HG02884 (cell line): ENCODE measurements at regions not wholly inside any gene's neighbourhood (a gene's known extent, or its start where the extent isn't known, plus 50 kb on each side); places are given as distances from the start of the nearest gene placed in this dataset.
"Not testable (repeated sequence)": the region's sequence is repeated elsewhere in the genome, so short reads cannot be mapped to it uniquely, and the experiment has no call there.

Experiments
- ATAC-seq: cut with Tn5 transposase; IDR thresholded peaks from one replicate; pipeline ENCODE4 v1.9.1; 2021; ENCODE audit warnings: mild to moderate bottlenecking, moderate library complexity; ENCODE audit not compliant: unreplicated experiment

DNA sequence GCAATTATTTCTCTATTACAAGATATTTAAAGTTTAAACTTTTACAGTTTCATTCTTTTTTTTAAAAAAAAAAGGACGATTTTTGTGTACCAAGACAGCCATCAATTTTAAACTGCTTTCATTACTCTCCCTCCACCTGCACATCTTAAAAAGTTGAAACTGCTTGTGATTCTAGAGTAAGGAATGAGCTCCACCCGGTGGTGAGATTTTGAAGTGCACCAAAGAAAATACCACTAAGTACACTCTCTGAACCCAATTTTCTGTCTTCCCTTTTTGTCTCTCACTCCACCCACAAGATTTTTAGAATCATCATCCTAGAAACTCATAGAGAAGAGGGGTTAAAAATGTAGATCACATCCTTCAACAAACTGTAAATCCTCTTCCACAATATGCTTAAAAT lies 91.3 kb upstream of the WDR44 start:
- ATAC-seq, result no peak

- no peak for ATAC-seq
Measured at GRCh38 chrX:118255921-118256320, 90.0 kb upstream of the WDR44 start.

DNA sequence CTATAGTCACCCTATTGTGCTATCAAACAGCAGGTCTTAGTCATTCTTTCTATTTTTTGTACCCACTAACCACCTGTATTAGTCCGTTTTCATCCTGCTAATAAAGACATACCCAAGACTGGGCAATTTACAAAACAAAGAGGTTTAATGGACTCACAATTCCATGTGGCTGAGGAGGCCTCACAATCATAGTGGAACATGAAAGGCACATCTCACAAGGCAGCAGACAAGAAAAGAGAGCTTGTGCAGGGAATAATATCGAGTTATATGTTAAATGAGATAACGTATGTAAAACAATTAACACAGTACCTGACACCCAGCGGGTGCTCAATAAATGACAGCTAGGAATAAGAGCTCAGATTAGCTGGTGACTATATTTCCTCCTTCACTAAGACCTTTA lies 88.1 kb upstream of the WDR44 start:
- ATAC-seq, result no peak

DNA sequence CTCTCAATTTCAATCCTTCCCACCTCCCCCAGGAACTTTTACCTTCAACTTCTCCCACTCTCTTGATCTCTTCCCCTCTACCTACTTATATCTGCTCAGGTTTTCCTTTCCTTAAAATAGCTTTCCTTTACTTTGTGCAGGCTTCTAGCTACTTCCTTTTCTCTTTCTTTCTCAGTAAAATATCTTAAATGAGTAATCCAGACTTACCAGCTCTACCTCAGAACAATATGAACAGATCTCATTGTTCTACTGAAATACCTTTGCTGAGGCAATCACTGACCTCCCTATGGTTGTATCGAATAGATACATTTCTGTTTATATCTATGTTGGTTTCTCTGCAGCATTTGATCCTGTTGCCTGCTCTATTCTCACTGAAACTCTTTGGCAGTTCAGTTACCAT lies 86.7 kb upstream of the WDR44 start:
- ATAC-seq, result peak; percentile 64

DNA sequence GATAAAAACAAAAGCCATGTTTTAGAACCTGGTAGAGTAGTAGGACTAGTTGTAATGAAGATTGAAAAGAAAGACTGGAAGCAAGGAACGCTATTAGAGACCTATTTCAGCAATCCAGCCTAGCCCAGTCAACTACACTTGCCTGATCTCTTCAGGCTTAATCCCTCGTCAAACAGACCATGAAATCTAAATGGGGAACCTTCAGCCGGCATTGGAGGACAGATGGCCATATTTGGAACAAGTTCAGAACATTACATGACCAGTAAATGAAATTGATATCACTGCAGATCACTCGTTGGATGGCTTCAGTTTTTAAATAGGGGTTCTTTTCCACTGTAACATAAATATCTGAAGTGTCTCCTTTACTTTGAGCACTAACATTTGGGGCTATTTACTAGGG lies 84.8 kb upstream of the WDR44 start:
- ATAC-seq, result no peak

DNA sequence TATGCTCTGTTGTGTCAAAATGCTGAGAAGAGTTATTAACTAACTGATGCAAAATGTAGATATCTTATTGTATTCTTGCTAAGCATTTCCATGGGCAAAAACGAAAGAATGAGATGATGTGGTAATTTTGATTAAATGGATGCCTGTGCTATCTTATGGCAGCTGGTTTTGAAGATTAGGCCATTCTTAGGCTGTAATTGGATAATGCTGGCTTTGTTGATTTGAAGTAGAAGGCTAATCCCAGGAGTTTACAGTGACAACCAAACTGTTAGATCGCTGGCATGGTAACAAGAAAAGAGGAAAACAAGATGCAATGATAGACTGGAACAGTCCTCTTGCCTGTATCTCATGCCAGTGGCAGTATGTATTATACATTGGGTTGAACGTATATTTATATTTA lies 74.1 kb upstream of the WDR44 start:
- no peak for ATAC-seq

- ATAC-seq, result no peak
Measured at GRCh38 chrX:118272242-118272641, 73.7 kb upstream of the WDR44 start.

GRCh38 chrX:118286066-118286762 lies 59.7 kb upstream of the WDR44 start:
- no peak for ATAC-seq

GRCh38 chrX:118295818-118296217 lies 50.1 kb upstream of the WDR44 start:
- not testable (repeated sequence) for ATAC-seq
